OCI-LY1 (cell line): ENCODE measurements at regions not wholly inside any gene's neighbourhood (a gene's known extent, or its start where the extent isn't known, plus 50 kb on each side); places are given as distances from the start of the nearest gene placed in this dataset.

ENCODE experiments used
- H2AFZ ChIP-seq: fragments of 200-600 bp; sonication (generic), shearing (Covaris generic); 2 replicates; pipeline ENCODE4 v1.6.0; 2014; ENCODE audit warnings: antibody characterized with exemption, mild to moderate bottlenecking, low read length
- H3F3A ChIP-seq: fragments of 200-600 bp; sonication (generic), shearing (Covaris generic); 2 replicates; pipeline ENCODE4 v1.6.0; 2014; ENCODE audit warnings: mild to moderate bottlenecking, antibody characterized with exemption, low read length, moderate library complexity; ENCODE audit not compliant: insufficient read depth
- H3K27ac ChIP-seq: fragments of 200-600 bp; sonication (generic); 2 replicates; pipeline ENCODE4 v1.5.1; 2014; ENCODE audit warnings: low read length, mixed run types, mild to moderate bottlenecking, low read depth; ENCODE audit not compliant: poor library complexity, severe bottlenecking
- H3K27me3 ChIP-seq: fragments of 200-600 bp; sonication (generic); 2 replicates; pipeline ENCODE4 v1.6.0; 2014; ENCODE audit warnings: antibody characterized with exemption, mild to moderate bottlenecking, low read length, moderate library complexity; ENCODE audit not compliant: insufficient read depth
- H3K36me3 ChIP-seq: fragments of 200-600 bp; sonication (generic); 2 replicates; pipeline ENCODE4 v1.6.1; 2014; ENCODE audit warnings: mild to moderate bottlenecking, antibody characterized with exemption, low read length, moderate library complexity, mixed read lengths; ENCODE audit not compliant: insufficient read depth
- H3K4me1 ChIP-seq: fragments of 200-600 bp; sonication (generic); 2 replicates; pipeline ENCODE4 v1.5.1; 2014; ENCODE audit warnings: mild to moderate bottlenecking, low read length, moderate library complexity; ENCODE audit not compliant: insufficient read depth, severe bottlenecking
- H3K4me2 ChIP-seq: fragments of 200-600 bp; sonication (generic), shearing (Covaris generic); 2 replicates; pipeline ENCODE4 v1.6.1; 2014; ENCODE audit warnings: low read length
- H3K4me3 ChIP-seq: fragments of 200-600 bp; sonication (generic); 2 replicates; pipeline ENCODE4 v1.5.1; 2014; ENCODE audit warnings: low read length, low read depth, mild to moderate bottlenecking, mixed read lengths; ENCODE audit not compliant: poor library complexity, severe bottlenecking
- H3K79me2 ChIP-seq: fragments of 200-600 bp; shearing (Covaris generic); 2 replicates; pipeline ENCODE4 v1.6.1; 2016; ENCODE audit warnings: mixed run types, low read length, mixed read lengths; ENCODE audit not compliant: insufficient read depth
- H3K9ac ChIP-seq: fragments of 200-600 bp; sonication (generic), shearing (Covaris generic); 2 replicates; pipeline ENCODE4 v1.6.1; 2014; ENCODE audit warnings: mild to moderate bottlenecking, low read length, mixed read lengths
- H3K9me2 ChIP-seq: fragments of 200-600 bp; sonication (generic), shearing (Covaris generic); 2 replicates; pipeline ENCODE4 v1.6.1; 2014; ENCODE audit warnings: low read depth, mild to moderate bottlenecking, low read length, mixed read lengths
- H3K9me3 ChIP-seq: fragments of 200-600 bp; shearing (Covaris generic); 2 replicates; pipeline ENCODE4 v1.6.1; 2014; ENCODE audit warnings: low read length, mixed read lengths
- H4K20me1 ChIP-seq: fragments of 200-600 bp; sonication (generic), shearing (Covaris generic); 2 replicates; pipeline ENCODE4 v1.6.0; 2016; ENCODE audit warnings: mild to moderate bottlenecking, low read length; ENCODE audit not compliant: insufficient read depth
- EZH2 ChIP-seq: fragments of 200-600 bp; sonication (generic), shearing (Covaris generic); IDR thresholded peaks from 2 replicates; pipeline ENCODE4 v1.8.0; 2017; ENCODE audit warnings: borderline replicate concordance, mixed run types, mild to moderate bottlenecking, antibody characterized with exemption, low read length, moderate library complexity, mixed read lengths
- TF ChIP-seq, protein P1 (sequence below): fragments of 200-600 bp; sonication (generic), shearing (Covaris generic); IDR thresholded peaks from 2 replicates; pipeline ENCODE4 v1.5.1; 2017; ENCODE audit warnings: mild to moderate bottlenecking, antibody characterized with exemption, low read length, moderate library complexity, mixed read lengths

DNA sequence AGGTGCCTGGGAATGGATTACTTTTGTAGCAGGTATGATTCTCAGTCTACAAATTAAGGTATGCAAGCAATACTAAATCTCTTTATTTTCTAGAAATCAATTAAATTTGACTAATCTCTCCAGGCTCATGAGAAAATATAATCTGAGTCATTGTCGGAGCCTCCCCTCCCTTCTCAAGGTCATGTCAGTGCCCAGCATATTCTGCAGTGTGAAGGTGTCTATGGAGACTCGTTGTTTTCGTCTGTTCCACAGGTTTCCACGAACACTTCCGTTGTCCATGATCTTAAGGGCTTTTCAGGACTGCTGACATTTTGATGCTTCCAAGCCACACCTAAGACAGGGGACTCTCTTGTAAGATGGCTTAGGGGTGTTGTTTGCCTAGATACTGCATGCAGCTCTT, 56.6 kb upstream of the SCOC start:
- Histone ChIP-seq H3K27me3 (no peaks in the 10 kb centered on the region), H4K20me1 (no peaks in the 10 kb centered on the region), H3K9ac (no peak overlapping the region), H3K4me3 (no peak overlapping the region), H2AFZ (no peak overlapping the region), H3K9me2 (no peaks in the 10 kb centered on the region), H3K79me2 (no peaks in the 10 kb centered on the region), H3K4me1 (no peaks in the 10 kb centered on the region), H3K27ac (no peak overlapping the region), H3F3A (no peaks in the 10 kb centered on the region), H3K4me2 (no peak overlapping the region), H3K9me3 (no peaks in the 10 kb centered on the region), H3K36me3 (no peaks in the 10 kb centered on the region)
- TF ChIP-seq, protein P1, sequence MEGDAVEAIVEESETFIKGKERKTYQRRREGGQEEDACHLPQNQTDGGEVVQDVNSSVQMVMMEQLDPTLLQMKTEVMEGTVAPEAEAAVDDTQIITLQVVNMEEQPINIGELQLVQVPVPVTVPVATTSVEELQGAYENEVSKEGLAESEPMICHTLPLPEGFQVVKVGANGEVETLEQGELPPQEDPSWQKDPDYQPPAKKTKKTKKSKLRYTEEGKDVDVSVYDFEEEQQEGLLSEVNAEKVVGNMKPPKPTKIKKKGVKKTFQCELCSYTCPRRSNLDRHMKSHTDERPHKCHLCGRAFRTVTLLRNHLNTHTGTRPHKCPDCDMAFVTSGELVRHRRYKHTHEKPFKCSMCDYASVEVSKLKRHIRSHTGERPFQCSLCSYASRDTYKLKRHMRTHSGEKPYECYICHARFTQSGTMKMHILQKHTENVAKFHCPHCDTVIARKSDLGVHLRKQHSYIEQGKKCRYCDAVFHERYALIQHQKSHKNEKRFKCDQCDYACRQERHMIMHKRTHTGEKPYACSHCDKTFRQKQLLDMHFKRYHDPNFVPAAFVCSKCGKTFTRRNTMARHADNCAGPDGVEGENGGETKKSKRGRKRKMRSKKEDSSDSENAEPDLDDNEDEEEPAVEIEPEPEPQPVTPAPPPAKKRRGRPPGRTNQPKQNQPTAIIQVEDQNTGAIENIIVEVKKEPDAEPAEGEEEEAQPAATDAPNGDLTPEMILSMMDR, result no peak
- TF ChIP-seq EZH2, result no peak

DNA sequence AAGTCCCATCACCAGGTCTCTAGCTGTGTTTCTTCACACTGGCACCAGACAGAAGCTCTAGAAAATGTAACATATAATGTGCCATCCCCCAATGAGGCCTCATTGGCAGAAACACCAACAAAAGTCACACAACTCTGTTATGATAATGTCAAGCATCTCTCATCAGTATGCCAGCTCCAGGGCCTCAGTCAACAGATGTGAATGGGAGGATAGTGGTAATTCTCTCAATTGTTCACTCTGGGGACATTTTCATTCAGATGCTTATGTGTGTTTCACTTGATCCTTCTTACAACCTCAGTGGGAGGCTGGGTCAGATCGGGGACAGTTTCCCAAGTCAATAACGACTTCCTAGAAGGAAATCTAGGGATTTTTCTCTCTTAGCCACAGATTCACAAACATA, 57.5 kb upstream of the SCOC start:
- no peak overlapping the region for H3K4me3 ChIP-seq
- no peaks in the 10 kb centered on the region for H3K79me2 ChIP-seq
- no peaks in the 10 kb centered on the region for H3K9me2 ChIP-seq
- no peak overlapping the region for H2AFZ ChIP-seq
- H3K9ac ChIP-seq, result no peak overlapping the region
- no peak overlapping the region for H3K4me2 ChIP-seq
- no peaks in the 10 kb centered on the region for H3K36me3 ChIP-seq
- no peaks in the 10 kb centered on the region for H4K20me1 ChIP-seq
- no peak overlapping the region for H3K27ac ChIP-seq
- H3K9me3 ChIP-seq, result no peaks in the 10 kb centered on the region
- TF ChIP-seq, protein P1, result no peak
- no peak for TF ChIP-seq EZH2
- no peaks in the 10 kb centered on the region for H3F3A ChIP-seq
- H3K27me3 ChIP-seq, result no peaks in the 10 kb centered on the region
- no peaks in the 10 kb centered on the region for H3K4me1 ChIP-seq

DNA sequence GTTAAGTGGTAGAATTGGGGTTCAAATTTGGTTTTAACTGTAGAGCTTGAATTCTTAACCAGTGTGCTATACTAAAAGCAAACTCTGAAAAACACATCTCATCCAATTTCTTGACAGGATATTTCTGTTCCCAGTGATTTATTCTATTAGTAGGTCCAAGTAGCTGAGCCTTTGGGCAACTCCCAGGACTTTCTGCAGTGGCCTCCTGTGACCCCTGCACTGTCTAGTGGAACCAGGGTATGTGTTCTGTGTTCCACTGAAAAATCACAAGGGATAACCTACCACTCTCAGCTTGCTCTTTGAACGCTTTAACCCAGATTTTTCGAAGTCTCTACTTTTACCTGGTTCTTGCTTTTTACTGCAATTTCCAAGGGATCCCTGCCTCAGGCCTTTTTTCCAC, 58.0 kb upstream of the SCOC start:
- no peaks in the 10 kb centered on the region for H3F3A ChIP-seq
- no peaks in the 10 kb centered on the region for H3K9me2 ChIP-seq
- no peak for TF ChIP-seq EZH2
- TF ChIP-seq, protein P1, result no peak
- no peak overlapping the region for H3K9ac ChIP-seq
- no peak overlapping the region for H2AFZ ChIP-seq
- no peaks in the 10 kb centered on the region for H3K36me3 ChIP-seq
- no peaks in the 10 kb centered on the region for H3K9me3 ChIP-seq
- no peak overlapping the region for H3K4me3 ChIP-seq
- no peaks in the 10 kb centered on the region for H4K20me1 ChIP-seq
- H3K4me2 ChIP-seq, result no peak overlapping the region
- no peak overlapping the region for H3K27ac ChIP-seq
- H3K4me1 ChIP-seq, result no peaks in the 10 kb centered on the region
- no peaks in the 10 kb centered on the region for H3K79me2 ChIP-seq
- H3K27me3 ChIP-seq, result no peaks in the 10 kb centered on the region
